ENCODE measurements at regions not wholly inside any gene's neighbourhood (a gene's known extent, or its start where the extent isn't known, plus 50 kb on each side); places are given as distances from the start of the nearest gene placed in this dataset.

- TF ChIP-seq, protein P1, sequence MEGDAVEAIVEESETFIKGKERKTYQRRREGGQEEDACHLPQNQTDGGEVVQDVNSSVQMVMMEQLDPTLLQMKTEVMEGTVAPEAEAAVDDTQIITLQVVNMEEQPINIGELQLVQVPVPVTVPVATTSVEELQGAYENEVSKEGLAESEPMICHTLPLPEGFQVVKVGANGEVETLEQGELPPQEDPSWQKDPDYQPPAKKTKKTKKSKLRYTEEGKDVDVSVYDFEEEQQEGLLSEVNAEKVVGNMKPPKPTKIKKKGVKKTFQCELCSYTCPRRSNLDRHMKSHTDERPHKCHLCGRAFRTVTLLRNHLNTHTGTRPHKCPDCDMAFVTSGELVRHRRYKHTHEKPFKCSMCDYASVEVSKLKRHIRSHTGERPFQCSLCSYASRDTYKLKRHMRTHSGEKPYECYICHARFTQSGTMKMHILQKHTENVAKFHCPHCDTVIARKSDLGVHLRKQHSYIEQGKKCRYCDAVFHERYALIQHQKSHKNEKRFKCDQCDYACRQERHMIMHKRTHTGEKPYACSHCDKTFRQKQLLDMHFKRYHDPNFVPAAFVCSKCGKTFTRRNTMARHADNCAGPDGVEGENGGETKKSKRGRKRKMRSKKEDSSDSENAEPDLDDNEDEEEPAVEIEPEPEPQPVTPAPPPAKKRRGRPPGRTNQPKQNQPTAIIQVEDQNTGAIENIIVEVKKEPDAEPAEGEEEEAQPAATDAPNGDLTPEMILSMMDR (IDR thresholded peaks at IDR 0.05): no peak
- no peak for TF ChIP-seq POLR2A (IDR thresholded peaks at IDR 0.05)
Observed at GRCh38 chr16:16930309-16931000, 540.3 kb downstream of the XYLT1 start.

Measured in esophagus squamous epithelium (tissue), 4 donors.